ENCODE measurements at regions not wholly inside any gene's neighbourhood (a gene's known extent, or its start where the extent isn't known, plus 50 kb on each side); places are given as distances from the start of the nearest gene placed in this dataset.

DNA sequence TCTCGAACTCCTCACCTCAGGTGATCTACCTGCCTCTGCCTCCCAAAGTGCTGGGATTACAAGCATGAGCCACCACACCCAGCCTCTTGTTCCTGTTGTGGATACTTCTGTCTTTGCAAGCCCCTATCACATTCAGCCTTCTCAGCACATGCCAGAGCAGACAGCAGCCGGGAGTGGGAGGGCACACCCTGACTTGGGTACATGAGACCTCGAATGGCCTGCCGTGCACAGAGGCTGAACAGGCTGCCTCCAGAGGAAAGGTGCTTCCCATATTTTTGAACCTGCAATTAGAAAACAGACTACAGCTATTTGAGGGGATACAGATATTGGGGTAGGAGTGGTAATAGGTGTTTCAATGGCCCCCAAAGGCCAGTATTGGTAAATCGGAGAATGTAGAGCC lies 307.3 kb upstream of the DIO3 start:
- H3K4me2 ChIP-seq: no peak overlapping the region
- ATAC-seq (no peak), DNase-seq (ENCODE audit: low spot score) (no peak)
- H2AFZ ChIP-seq: no peak overlapping the region
- TF ChIP-seq EZH2 (IDR thresholded peaks at IDR 0.05; ENCODE audit: low read depth, unreplicated experiment) (no peak), EZH2phosphoT487 (IDR thresholded peaks at IDR 0.05; ENCODE audit: unreplicated experiment) (no peak), JUNB (IDR thresholded peaks at IDR 0.05; ENCODE audit: unreplicated experiment) (no peak), ZNF331 (CRISPR knock-in tag; IDR thresholded peaks at IDR 0.05; ENCODE audit: low read depth) (no peak), NANOG (IDR thresholded peaks at IDR 0.05; ENCODE audit: borderline replicate concordance) (no peak), STAT1 (IDR thresholded peaks at IDR 0.05; ENCODE audit: unreplicated experiment) (no peak), CREB1 (CRISPR knock-in tag; IDR thresholded peaks at IDR 0.05; ENCODE audit: low read depth) (no peak), ZNF114 (CRISPR knock-in tag; IDR thresholded peaks at IDR 0.05) (no peak), POLR2AphosphoS5 (IDR thresholded peaks at IDR 0.05; ENCODE audit: low read depth) (no peak)
- TF ChIP-seq, protein P1, sequence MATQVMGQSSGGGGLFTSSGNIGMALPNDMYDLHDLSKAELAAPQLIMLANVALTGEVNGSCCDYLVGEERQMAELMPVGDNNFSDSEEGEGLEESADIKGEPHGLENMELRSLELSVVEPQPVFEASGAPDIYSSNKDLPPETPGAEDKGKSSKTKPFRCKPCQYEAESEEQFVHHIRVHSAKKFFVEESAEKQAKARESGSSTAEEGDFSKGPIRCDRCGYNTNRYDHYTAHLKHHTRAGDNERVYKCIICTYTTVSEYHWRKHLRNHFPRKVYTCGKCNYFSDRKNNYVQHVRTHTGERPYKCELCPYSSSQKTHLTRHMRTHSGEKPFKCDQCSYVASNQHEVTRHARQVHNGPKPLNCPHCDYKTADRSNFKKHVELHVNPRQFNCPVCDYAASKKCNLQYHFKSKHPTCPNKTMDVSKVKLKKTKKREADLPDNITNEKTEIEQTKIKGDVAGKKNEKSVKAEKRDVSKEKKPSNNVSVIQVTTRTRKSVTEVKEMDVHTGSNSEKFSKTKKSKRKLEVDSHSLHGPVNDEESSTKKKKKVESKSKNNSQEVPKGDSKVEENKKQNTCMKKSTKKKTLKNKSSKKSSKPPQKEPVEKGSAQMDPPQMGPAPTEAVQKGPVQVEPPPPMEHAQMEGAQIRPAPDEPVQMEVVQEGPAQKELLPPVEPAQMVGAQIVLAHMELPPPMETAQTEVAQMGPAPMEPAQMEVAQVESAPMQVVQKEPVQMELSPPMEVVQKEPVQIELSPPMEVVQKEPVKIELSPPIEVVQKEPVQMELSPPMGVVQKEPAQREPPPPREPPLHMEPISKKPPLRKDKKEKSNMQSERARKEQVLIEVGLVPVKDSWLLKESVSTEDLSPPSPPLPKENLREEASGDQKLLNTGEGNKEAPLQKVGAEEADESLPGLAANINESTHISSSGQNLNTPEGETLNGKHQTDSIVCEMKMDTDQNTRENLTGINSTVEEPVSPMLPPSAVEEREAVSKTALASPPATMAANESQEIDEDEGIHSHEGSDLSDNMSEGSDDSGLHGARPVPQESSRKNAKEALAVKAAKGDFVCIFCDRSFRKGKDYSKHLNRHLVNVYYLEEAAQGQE (IDR thresholded peaks at IDR 0.05; ENCODE audit: unreplicated experiment): no peak
- TF ChIP-seq, protein P2, sequence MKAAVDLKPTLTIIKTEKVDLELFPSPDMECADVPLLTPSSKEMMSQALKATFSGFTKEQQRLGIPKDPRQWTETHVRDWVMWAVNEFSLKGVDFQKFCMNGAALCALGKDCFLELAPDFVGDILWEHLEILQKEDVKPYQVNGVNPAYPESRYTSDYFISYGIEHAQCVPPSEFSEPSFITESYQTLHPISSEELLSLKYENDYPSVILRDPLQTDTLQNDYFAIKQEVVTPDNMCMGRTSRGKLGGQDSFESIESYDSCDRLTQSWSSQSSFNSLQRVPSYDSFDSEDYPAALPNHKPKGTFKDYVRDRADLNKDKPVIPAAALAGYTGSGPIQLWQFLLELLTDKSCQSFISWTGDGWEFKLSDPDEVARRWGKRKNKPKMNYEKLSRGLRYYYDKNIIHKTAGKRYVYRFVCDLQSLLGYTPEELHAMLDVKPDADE (IDR thresholded peaks at IDR 0.05): no peak
- TF ChIP-seq, protein P3, sequence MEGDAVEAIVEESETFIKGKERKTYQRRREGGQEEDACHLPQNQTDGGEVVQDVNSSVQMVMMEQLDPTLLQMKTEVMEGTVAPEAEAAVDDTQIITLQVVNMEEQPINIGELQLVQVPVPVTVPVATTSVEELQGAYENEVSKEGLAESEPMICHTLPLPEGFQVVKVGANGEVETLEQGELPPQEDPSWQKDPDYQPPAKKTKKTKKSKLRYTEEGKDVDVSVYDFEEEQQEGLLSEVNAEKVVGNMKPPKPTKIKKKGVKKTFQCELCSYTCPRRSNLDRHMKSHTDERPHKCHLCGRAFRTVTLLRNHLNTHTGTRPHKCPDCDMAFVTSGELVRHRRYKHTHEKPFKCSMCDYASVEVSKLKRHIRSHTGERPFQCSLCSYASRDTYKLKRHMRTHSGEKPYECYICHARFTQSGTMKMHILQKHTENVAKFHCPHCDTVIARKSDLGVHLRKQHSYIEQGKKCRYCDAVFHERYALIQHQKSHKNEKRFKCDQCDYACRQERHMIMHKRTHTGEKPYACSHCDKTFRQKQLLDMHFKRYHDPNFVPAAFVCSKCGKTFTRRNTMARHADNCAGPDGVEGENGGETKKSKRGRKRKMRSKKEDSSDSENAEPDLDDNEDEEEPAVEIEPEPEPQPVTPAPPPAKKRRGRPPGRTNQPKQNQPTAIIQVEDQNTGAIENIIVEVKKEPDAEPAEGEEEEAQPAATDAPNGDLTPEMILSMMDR (conservative IDR thresholded peaks at IDR 0.05; ENCODE audit: low read depth in 2 of 2): no peak
- TF ChIP-seq, protein P4, sequence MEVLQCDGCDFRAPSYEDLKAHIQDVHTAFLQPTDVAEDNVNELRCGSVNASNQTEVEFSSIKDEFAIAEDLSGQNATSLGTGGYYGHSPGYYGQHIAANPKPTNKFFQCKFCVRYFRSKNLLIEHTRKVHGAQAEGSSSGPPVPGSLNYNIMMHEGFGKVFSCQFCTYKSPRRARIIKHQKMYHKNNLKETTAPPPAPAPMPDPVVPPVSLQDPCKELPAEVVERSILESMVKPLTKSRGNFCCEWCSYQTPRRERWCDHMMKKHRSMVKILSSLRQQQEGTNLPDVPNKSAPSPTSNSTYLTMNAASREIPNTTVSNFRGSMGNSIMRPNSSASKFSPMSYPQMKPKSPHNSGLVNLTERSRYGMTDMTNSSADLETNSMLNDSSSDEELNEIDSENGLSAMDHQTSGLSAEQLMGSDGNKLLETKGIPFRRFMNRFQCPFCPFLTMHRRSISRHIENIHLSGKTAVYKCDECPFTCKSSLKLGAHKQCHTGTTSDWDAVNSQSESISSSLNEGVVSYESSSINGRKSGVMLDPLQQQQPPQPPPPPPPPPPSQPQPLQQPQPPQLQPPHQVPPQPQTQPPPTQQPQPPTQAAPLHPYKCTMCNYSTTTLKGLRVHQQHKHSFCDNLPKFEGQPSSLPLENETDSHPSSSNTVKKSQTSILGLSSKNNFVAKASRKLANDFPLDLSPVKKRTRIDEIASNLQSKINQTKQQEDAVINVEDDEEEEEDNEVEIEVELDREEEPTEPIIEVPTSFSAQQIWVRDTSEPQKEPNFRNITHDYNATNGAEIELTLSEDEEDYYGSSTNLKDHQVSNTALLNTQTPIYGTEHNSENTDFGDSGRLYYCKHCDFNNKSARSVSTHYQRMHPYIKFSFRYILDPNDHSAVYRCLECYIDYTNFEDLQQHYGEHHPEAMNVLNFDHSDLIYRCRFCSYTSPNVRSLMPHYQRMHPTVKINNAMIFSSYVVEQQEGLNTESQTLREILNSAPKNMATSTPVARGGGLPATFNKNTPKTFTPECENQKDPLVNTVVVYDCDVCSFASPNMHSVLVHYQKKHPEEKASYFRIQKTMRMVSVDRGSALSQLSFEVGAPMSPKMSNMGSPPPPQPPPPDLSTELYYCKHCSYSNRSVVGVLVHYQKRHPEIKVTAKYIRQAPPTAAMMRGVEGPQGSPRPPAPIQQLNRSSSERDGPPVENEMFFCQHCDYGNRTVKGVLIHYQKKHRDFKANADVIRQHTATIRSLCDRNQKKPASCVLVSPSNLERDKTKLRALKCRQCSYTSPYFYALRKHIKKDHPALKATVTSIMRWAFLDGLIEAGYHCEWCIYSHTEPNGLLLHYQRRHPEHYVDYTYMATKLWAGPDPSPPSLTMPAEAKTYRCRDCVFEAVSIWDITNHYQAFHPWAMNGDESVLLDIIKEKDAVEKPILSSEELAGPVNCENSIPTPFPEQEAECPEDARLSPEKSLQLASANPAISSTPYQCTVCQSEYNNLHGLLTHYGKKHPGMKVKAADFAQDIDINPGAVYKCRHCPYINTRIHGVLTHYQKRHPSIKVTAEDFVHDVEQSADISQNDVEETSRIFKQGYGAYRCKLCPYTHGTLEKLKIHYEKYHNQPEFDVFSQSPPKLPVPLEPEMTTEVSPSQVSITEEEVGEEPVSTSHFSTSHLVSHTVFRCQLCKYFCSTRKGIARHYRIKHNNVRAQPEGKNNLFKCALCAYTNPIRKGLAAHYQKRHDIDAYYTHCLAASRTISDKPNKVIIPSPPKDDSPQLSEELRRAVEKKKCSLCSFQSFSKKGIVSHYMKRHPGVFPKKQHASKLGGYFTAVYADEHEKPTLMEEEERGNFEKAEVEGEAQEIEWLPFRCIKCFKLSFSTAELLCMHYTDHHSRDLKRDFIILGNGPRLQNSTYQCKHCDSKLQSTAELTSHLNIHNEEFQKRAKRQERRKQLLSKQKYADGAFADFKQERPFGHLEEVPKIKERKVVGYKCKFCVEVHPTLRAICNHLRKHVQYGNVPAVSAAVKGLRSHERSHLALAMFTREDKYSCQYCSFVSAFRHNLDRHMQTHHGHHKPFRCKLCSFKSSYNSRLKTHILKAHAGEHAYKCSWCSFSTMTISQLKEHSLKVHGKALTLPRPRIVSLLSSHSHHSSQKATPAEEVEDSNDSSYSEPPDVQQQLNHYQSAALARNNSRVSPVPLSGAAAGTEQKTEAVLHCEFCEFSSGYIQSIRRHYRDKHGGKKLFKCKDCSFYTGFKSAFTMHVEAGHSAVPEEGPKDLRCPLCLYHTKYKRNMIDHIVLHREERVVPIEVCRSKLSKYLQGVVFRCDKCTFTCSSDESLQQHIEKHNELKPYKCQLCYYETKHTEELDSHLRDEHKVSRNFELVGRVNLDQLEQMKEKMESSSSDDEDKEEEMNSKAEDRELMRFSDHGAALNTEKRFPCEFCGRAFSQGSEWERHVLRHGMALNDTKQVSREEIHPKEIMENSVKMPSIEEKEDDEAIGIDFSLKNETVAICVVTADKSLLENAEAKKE (CRISPR knock-in tag; IDR thresholded peaks at IDR 0.05): no peak
- no peaks in the 10 kb centered on the region for H3K36me3 ChIP-seq (ENCODE audit: insufficient read depth)
- Mint-ChIP-seq H3K36me3 (ENCODE audit: low read depth) (no peaks in the 10 kb centered on the region; the same call in 2 of the 3 replicates), H3K27ac (no peak overlapping the region), H3K9me3 (no peaks in the 10 kb centered on the region), H3K4me1 (no peaks in the 10 kb centered on the region; the same call in 2 of the 3 replicates), H3K27me3 (ENCODE audit: insufficient read depth, low read depth, poor library complexity) (no peaks in the 10 kb centered on the region), H3K4me3 (no peak overlapping the region)
- H3K27ac ChIP-seq (ENCODE audit: low read depth): no peak overlapping the region
- H3K4me3 ChIP-seq: no peak overlapping the region
- H3K9me2 ChIP-seq (ENCODE audit: insufficient read depth): no peaks in the 10 kb centered on the region
- H4K20me1 ChIP-seq (replicated peaks; ENCODE audit: insufficient read depth): no peaks in the 10 kb centered on the region
- no peaks in the 10 kb centered on the region for H3K4me1 ChIP-seq (ENCODE audit: insufficient read depth)
- H3K27me3 ChIP-seq (ENCODE audit: insufficient read depth): no peaks in the 10 kb centered on the region
- H3F3A ChIP-seq (replicated peaks; ENCODE audit: low read depth): no peaks in the 10 kb centered on the region
- H3K79me2 ChIP-seq (replicated peaks; ENCODE audit: insufficient read depth): no peaks in the 10 kb centered on the region
